ENCODE measurements at regions not wholly inside any gene's neighbourhood (a gene's known extent, or its start where the extent isn't known, plus 50 kb on each side); places are given as distances from the start of the nearest gene placed in this dataset.

GRCh38 chr7:112938863-112939573 is 147.6 kb downstream of the GPR85 start:
- Histone ChIP-seq H3K4me3 (peak overlapping the region; percentile 55), H3K27ac (ENCODE audit: low read depth) (peak overlapping the region; percentile 89), H4K20me1 (replicated peaks; ENCODE audit: insufficient read depth) (peaks cover 7% of the 10 kb centered on the region; the same call in 1 of the 2 replicates), H3K27me3 (ENCODE audit: insufficient read depth) (no peaks in the 10 kb centered on the region), H3K9me2 (ENCODE audit: insufficient read depth) (no peaks in the 10 kb centered on the region), H3K4me2 (peak overlapping the region; percentile 94), H3K4me1 (ENCODE audit: insufficient read depth) (peaks cover 9% of the 10 kb centered on the region), H3F3A (replicated peaks; ENCODE audit: low read depth) (no peaks in the 10 kb centered on the region), H2AFZ (peak overlapping the region; percentile 86), H3K36me3 (ENCODE audit: insufficient read depth) (no peaks in the 10 kb centered on the region), H3K79me2 (replicated peaks; ENCODE audit: insufficient read depth) (peaks cover 49% of the 10 kb centered on the region)
- peaks cover 5% of the 10 kb centered on the region for H3K27me3 Mint-ChIP-seq (ENCODE audit: insufficient read depth, low read depth, poor library complexity)
- H3K4me1 Mint-ChIP-seq: peaks cover 23% of the 10 kb centered on the region
- TF ChIP-seq ZNF462 (CRISPR knock-in tag; IDR thresholded peaks at IDR 0.05) (no peak), CREB1 (CRISPR knock-in tag; IDR thresholded peaks at IDR 0.05; ENCODE audit: low read depth) (peak; percentile 15; the same call in 1 of the 2 replicates), POLR2AphosphoS5 (IDR thresholded peaks at IDR 0.05; ENCODE audit: low read depth) (no peak), ETS1 (IDR thresholded peaks at IDR 0.05) (no peak), EZH2phosphoT487 (IDR thresholded peaks at IDR 0.05; ENCODE audit: unreplicated experiment) (no peak), CTCF (conservative IDR thresholded peaks at IDR 0.05; ENCODE audit: low read depth in 2 of 2) (no peak), STAT1 (IDR thresholded peaks at IDR 0.05; ENCODE audit: unreplicated experiment) (no peak), ZNF114 (CRISPR knock-in tag; IDR thresholded peaks at IDR 0.05) (no peak)
- TF ChIP-seq, protein P1, sequence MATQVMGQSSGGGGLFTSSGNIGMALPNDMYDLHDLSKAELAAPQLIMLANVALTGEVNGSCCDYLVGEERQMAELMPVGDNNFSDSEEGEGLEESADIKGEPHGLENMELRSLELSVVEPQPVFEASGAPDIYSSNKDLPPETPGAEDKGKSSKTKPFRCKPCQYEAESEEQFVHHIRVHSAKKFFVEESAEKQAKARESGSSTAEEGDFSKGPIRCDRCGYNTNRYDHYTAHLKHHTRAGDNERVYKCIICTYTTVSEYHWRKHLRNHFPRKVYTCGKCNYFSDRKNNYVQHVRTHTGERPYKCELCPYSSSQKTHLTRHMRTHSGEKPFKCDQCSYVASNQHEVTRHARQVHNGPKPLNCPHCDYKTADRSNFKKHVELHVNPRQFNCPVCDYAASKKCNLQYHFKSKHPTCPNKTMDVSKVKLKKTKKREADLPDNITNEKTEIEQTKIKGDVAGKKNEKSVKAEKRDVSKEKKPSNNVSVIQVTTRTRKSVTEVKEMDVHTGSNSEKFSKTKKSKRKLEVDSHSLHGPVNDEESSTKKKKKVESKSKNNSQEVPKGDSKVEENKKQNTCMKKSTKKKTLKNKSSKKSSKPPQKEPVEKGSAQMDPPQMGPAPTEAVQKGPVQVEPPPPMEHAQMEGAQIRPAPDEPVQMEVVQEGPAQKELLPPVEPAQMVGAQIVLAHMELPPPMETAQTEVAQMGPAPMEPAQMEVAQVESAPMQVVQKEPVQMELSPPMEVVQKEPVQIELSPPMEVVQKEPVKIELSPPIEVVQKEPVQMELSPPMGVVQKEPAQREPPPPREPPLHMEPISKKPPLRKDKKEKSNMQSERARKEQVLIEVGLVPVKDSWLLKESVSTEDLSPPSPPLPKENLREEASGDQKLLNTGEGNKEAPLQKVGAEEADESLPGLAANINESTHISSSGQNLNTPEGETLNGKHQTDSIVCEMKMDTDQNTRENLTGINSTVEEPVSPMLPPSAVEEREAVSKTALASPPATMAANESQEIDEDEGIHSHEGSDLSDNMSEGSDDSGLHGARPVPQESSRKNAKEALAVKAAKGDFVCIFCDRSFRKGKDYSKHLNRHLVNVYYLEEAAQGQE (IDR thresholded peaks at IDR 0.05; ENCODE audit: unreplicated experiment): peak; percentile 52
- peak overlapping the region; percentile 92 for H3K4me3 Mint-ChIP-seq
- ATAC-seq (peak; percentile 65), DNase-seq (ENCODE audit: low spot score) (peak; percentile 87)
- H3K9me3 Mint-ChIP-seq: no peaks in the 10 kb centered on the region
- peak overlapping the region; percentile 85 for H3K27ac Mint-ChIP-seq
- no peaks in the 10 kb centered on the region for H3K36me3 Mint-ChIP-seq (ENCODE audit: low read depth)

Measured in GM23338 (cell line).